Activated T-helper 1 cell treated with anti-CD3 and anti-CD28 coated beads, Interleukin-12 subunit alpha, Interleukin-12 subunit beta, Interleukin-2, Interleukin-4 antibody, amounts not matched to agents 30 ng/mL and 10 ng/mL and 1 ng/mL, durations not matched to agents 14 hours and 24 hours and 36 hours (primary cell): ENCODE measurements at regions not wholly inside any gene's neighbourhood (a gene's known extent, or its start where the extent isn't known, plus 50 kb on each side); places are given as distances from the start of the nearest gene placed in this dataset.

ENCODE experiments used
- DNase-seq: peaks from one replicate; pipeline ENCODE4 v3.0.0; 2021; ENCODE audit warnings: low spot score
- H3K27ac Mint-ChIP-seq: one replicate; pipeline ENCODE4 v1.8.0; 2021; ENCODE audit warnings: mild to moderate bottlenecking, mixed read lengths
- H3K27me3 Mint-ChIP-seq: one replicate; pipeline ENCODE4 v1.8.0; 2022; ENCODE audit warnings: mild to moderate bottlenecking, moderate library complexity, mixed read lengths; ENCODE audit not compliant: insufficient read depth
- H3K36me3 Mint-ChIP-seq: one replicate; pipeline ENCODE4 v1.8.0; 2021; ENCODE audit warnings: low read depth, mixed read lengths
- H3K4me1 Mint-ChIP-seq: one replicate; pipeline ENCODE4 v1.8.0; 2021; ENCODE audit warnings: low read depth, mixed read lengths
- H3K4me3 Mint-ChIP-seq: one replicate; pipeline ENCODE4 v1.8.0; 2021; ENCODE audit warnings: mild to moderate bottlenecking, moderate library complexity, mixed read lengths
- H3K9me3 Mint-ChIP-seq: one replicate; pipeline ENCODE4 v1.8.0; 2021; ENCODE audit warnings: mixed read lengths
- intact Hi-C: fragments of 100-400 bp; cut with micrococcal nuclease; formaldehyde crosslinking; loops from one replicate; pipeline ENCODE4 v1.15.1; 2024

- Mint-ChIP-seq H3K4me3 (no peak overlapping the region), H3K36me3 (no peaks in the 10 kb centered on the region), H3K9me3 (no peaks in the 10 kb centered on the region), H3K4me1 (no peaks in the 10 kb centered on the region), H3K27ac (no peak overlapping the region), H3K27me3 (peaks cover 16% of the 10 kb centered on the region)
- no peak for DNase-seq
- intact Hi-C loops, result no loop called here
These were observed 199.8 kb upstream of the CCDC150 start for GRCh38 chr2:196439760-196440159.

GRCh38 chr2:196440413-196440812 lies 199.1 kb upstream of the CCDC150 start:
- no peaks in the 10 kb centered on the region for H3K36me3 Mint-ChIP-seq
- H3K4me3 Mint-ChIP-seq, result no peak overlapping the region
- H3K27ac Mint-ChIP-seq, result no peak overlapping the region
- H3K4me1 Mint-ChIP-seq, result no peaks in the 10 kb centered on the region
- no peaks in the 10 kb centered on the region for H3K9me3 Mint-ChIP-seq
- H3K27me3 Mint-ChIP-seq, result peaks cover 16% of the 10 kb centered on the region
- no peak for DNase-seq
- intact Hi-C loops, result no loop called here

- Mint-ChIP-seq H3K4me1 (no peaks in the 10 kb centered on the region), H3K27ac (no peak overlapping the region), H3K9me3 (no peaks in the 10 kb centered on the region), H3K4me3 (no peak overlapping the region), H3K27me3 (peaks cover 24% of the 10 kb centered on the region), H3K36me3 (no peaks in the 10 kb centered on the region)
- DNase-seq, result no peak
- intact Hi-C loops, result no loop called here
These were observed 198.0 kb upstream of the CCDC150 start for GRCh38 chr2:196441527-196441926.

GRCh38 chr2:196442211-196442610 lies 197.3 kb upstream of the CCDC150 start:
- Mint-ChIP-seq H3K4me1 (no peaks in the 10 kb centered on the region), H3K9me3 (no peaks in the 10 kb centered on the region), H3K4me3 (no peak overlapping the region), H3K27ac (no peak overlapping the region), H3K36me3 (no peaks in the 10 kb centered on the region), H3K27me3 (peaks cover 25% of the 10 kb centered on the region)
- intact Hi-C loops, result no loop called here
- no peak for DNase-seq

GRCh38 chr2:196444442-196444841 lies 195.1 kb upstream of the CCDC150 start:
- H3K9me3 Mint-ChIP-seq, result no peaks in the 10 kb centered on the region
- no peak for DNase-seq
- no peak overlapping the region for H3K27ac Mint-ChIP-seq
- H3K27me3 Mint-ChIP-seq, result peaks cover 28% of the 10 kb centered on the region
- intact Hi-C loops, result no loop called here
- H3K36me3 Mint-ChIP-seq, result no peaks in the 10 kb centered on the region
- H3K4me3 Mint-ChIP-seq, result no peak overlapping the region
- no peaks in the 10 kb centered on the region for H3K4me1 Mint-ChIP-seq

GRCh38 chr2:196445991-196446390 lies 193.5 kb upstream of the CCDC150 start:
- Mint-ChIP-seq H3K4me3 (no peak overlapping the region), H3K36me3 (no peaks in the 10 kb centered on the region), H3K4me1 (no peaks in the 10 kb centered on the region), H3K27me3 (peaks cover 21% of the 10 kb centered on the region), H3K9me3 (no peaks in the 10 kb centered on the region), H3K27ac (no peak overlapping the region)
- intact Hi-C loops, result no loop called here
- no peak for DNase-seq

- Mint-ChIP-seq H3K27ac (no peak overlapping the region), H3K9me3 (no peaks in the 10 kb centered on the region), H3K27me3 (peaks cover 22% of the 10 kb centered on the region), H3K4me3 (no peak overlapping the region), H3K36me3 (no peaks in the 10 kb centered on the region), H3K4me1 (peaks cover under 1% of the 10 kb centered on the region)
- intact Hi-C loops, result no loop called here
- DNase-seq, result no peak
These were observed 191.0 kb upstream of the CCDC150 start for GRCh38 chr2:196448407-196449079.

- peaks cover 27% of the 10 kb centered on the region for H3K27me3 Mint-ChIP-seq
- peaks cover 1% of the 10 kb centered on the region for H3K36me3 Mint-ChIP-seq
- DNase-seq, result no peak
- H3K9me3 Mint-ChIP-seq, result no peaks in the 10 kb centered on the region
- intact Hi-C loops, result no loop called here
- H3K4me3 Mint-ChIP-seq, result no peak overlapping the region
- peaks cover 5% of the 10 kb centered on the region for H3K4me1 Mint-ChIP-seq
- H3K27ac Mint-ChIP-seq, result no peak overlapping the region
These were observed 190.4 kb upstream of the CCDC150 start for GRCh38 chr2:196449083-196449482.

- H3K4me1 Mint-ChIP-seq, result peaks cover 5% of the 10 kb centered on the region
- H3K36me3 Mint-ChIP-seq, result peaks cover 1% of the 10 kb centered on the region
- H3K27ac Mint-ChIP-seq, result no peak overlapping the region
- intact Hi-C loops, result loop anchor here (1.0 to 2.0 kb wide), 3 partner anchors 154 to 374 kb away; no protein-coding TSS in a partner anchor
- no peak for DNase-seq
- peaks cover 29% of the 10 kb centered on the region for H3K27me3 Mint-ChIP-seq
- H3K9me3 Mint-ChIP-seq, result no peaks in the 10 kb centered on the region
- H3K4me3 Mint-ChIP-seq, result no peak overlapping the region
These were observed 186.8 kb upstream of the CCDC150 start for GRCh38 chr2:196452758-196453157.

GRCh38 chr2:196453613-196454047 lies 185.9 kb upstream of the CCDC150 start:
- peaks cover 1% of the 10 kb centered on the region for H3K36me3 Mint-ChIP-seq
- H3K4me3 Mint-ChIP-seq, result no peak overlapping the region
- peaks cover 31% of the 10 kb centered on the region for H3K27me3 Mint-ChIP-seq
- H3K27ac Mint-ChIP-seq, result no peak overlapping the region
- peaks cover 5% of the 10 kb centered on the region for H3K4me1 Mint-ChIP-seq
- no peaks in the 10 kb centered on the region for H3K9me3 Mint-ChIP-seq
- intact Hi-C loops, result loop anchor here (1.0 to 2.0 kb wide), 3 partner anchors 155 to 375 kb away; no protein-coding TSS in a partner anchor
- no peak for DNase-seq

GRCh38 chr2:196454492-196454891 lies 185.0 kb upstream of the CCDC150 start:
- no peak overlapping the region for H3K27ac Mint-ChIP-seq
- intact Hi-C loops, result no loop called here
- peaks cover 27% of the 10 kb centered on the region for H3K27me3 Mint-ChIP-seq
- H3K4me1 Mint-ChIP-seq, result peaks cover 13% of the 10 kb centered on the region
- peaks cover 1% of the 10 kb centered on the region for H3K36me3 Mint-ChIP-seq
- H3K9me3 Mint-ChIP-seq, result no peaks in the 10 kb centered on the region
- DNase-seq, result no peak
- H3K4me3 Mint-ChIP-seq, result no peak overlapping the region

- peak; percentile 7 for DNase-seq
- Mint-ChIP-seq H3K9me3 (peaks cover 7% of the 10 kb centered on the region), H3K4me3 (peak overlapping the region; percentile 25), H3K36me3 (no peaks in the 10 kb centered on the region), H3K27ac (no peak overlapping the region), H3K4me1 (peaks cover 15% of the 10 kb centered on the region), H3K27me3 (peaks cover 43% of the 10 kb centered on the region)
- intact Hi-C loops, result no loop called here
These were observed 180.0 kb upstream of the CCDC150 start for GRCh38 chr2:196459539-196459938.

GRCh38 chr2:196463706-196464105 lies 175.8 kb upstream of the CCDC150 start:
- no peak for DNase-seq
- peaks cover 48% of the 10 kb centered on the region for H3K27me3 Mint-ChIP-seq
- H3K4me1 Mint-ChIP-seq, result peaks cover 14% of the 10 kb centered on the region
- intact Hi-C loops, result no loop called here
- no peaks in the 10 kb centered on the region for H3K36me3 Mint-ChIP-seq
- H3K4me3 Mint-ChIP-seq, result no peak overlapping the region
- H3K9me3 Mint-ChIP-seq, result peaks cover 7% of the 10 kb centered on the region
- H3K27ac Mint-ChIP-seq, result no peak overlapping the region

GRCh38 chr2:196464311-196464710 lies 175.2 kb upstream of the CCDC150 start:
- Mint-ChIP-seq H3K4me1 (peaks cover 8% of the 10 kb centered on the region), H3K27me3 (peaks cover 50% of the 10 kb centered on the region)

More at GRCh38 chr2:196464311-196464710, 175.2 kb upstream of the CCDC150 start:
- intact Hi-C loops, result no loop called here
- Mint-ChIP-seq H3K27ac (no peak overlapping the region), H3K4me3 (no peak overlapping the region), H3K9me3 (peaks cover 7% of the 10 kb centered on the region), H3K36me3 (no peaks in the 10 kb centered on the region)
- DNase-seq, result no peak
